ENCODE measurements at regions not wholly inside any gene's neighbourhood (a gene's known extent, or its start where the extent isn't known, plus 50 kb on each side); places are given as distances from the start of the nearest gene placed in this dataset.
"Not testable (repeated sequence)": the region's sequence is repeated elsewhere in the genome, so short reads cannot be mapped to it uniquely, and the experiment has no call there.

DNA sequence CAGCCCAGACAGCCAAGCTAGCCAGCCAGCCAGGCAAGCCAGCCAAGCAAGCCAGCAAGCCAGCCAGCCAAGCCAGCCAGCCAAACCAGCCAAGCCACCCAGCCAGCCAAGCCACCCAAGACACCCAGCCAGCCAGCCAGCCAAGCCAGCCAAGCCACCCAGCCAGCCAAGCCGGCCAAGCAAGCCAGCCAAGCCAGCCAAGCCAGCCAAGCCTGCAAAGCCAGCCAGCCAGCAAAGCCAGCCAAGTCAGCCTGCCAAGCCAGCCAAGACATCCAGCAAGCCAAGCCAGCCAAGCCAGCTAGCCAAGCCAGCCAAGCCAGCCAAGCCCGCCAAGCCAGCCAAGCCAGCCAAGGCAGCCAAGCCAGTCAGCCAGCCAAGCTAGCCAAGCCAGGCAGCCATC is 1606.2 kb downstream of the RPIA start:
- H3K36me3 ChIP-seq (ENCODE audit: control insufficient read depth, insufficient read depth, low read length); H3K27me3 ChIP-seq (ENCODE audit: control insufficient read depth, insufficient read depth, low read length); H3K9me3 ChIP-seq (ENCODE audit: control insufficient read depth, insufficient read depth, low read length); H3K4me1 ChIP-seq (ENCODE audit: control insufficient read depth, insufficient read depth, low read length); H3K9ac ChIP-seq (ENCODE audit: low read depth, low read length); H3K4me3 ChIP-seq (ENCODE audit: low read depth, low read length): not testable (repeated sequence)

- not testable (repeated sequence) for H3K36me3 ChIP-seq (ENCODE audit: control insufficient read depth, insufficient read depth, low read length); H3K27me3 ChIP-seq (ENCODE audit: control insufficient read depth, insufficient read depth, low read length); H3K9ac ChIP-seq (ENCODE audit: low read depth, low read length); H3K4me1 ChIP-seq (ENCODE audit: control insufficient read depth, insufficient read depth, low read length); H3K9me3 ChIP-seq (ENCODE audit: control insufficient read depth, insufficient read depth, low read length); H3K4me3 ChIP-seq (ENCODE audit: low read depth, low read length)
These were observed 1606.8 kb downstream of the RPIA start for GRCh38 chr2:90298126-90298755.

- H3K9ac ChIP-seq (ENCODE audit: low read depth, low read length); H3K4me1 ChIP-seq (ENCODE audit: control insufficient read depth, insufficient read depth, low read length); H3K9me3 ChIP-seq (ENCODE audit: control insufficient read depth, insufficient read depth, low read length); H3K36me3 ChIP-seq (ENCODE audit: control insufficient read depth, insufficient read depth, low read length); H3K27me3 ChIP-seq (ENCODE audit: control insufficient read depth, insufficient read depth, low read length); H3K4me3 ChIP-seq (ENCODE audit: low read depth, low read length): not testable (repeated sequence)
These were observed 1607.5 kb downstream of the RPIA start for GRCh38 chr2:90298983-90299382.

GRCh38 chr2:90322982-90323381 is 1631.5 kb downstream of the RPIA start:
- not testable (repeated sequence) for H3K9ac ChIP-seq (ENCODE audit: low read depth, low read length); H3K36me3 ChIP-seq (ENCODE audit: control insufficient read depth, insufficient read depth, low read length); H3K27me3 ChIP-seq (ENCODE audit: control insufficient read depth, insufficient read depth, low read length); H3K4me1 ChIP-seq (ENCODE audit: control insufficient read depth, insufficient read depth, low read length); H3K4me3 ChIP-seq (ENCODE audit: low read depth, low read length); H3K9me3 ChIP-seq (ENCODE audit: control insufficient read depth, insufficient read depth, low read length)

DNA sequence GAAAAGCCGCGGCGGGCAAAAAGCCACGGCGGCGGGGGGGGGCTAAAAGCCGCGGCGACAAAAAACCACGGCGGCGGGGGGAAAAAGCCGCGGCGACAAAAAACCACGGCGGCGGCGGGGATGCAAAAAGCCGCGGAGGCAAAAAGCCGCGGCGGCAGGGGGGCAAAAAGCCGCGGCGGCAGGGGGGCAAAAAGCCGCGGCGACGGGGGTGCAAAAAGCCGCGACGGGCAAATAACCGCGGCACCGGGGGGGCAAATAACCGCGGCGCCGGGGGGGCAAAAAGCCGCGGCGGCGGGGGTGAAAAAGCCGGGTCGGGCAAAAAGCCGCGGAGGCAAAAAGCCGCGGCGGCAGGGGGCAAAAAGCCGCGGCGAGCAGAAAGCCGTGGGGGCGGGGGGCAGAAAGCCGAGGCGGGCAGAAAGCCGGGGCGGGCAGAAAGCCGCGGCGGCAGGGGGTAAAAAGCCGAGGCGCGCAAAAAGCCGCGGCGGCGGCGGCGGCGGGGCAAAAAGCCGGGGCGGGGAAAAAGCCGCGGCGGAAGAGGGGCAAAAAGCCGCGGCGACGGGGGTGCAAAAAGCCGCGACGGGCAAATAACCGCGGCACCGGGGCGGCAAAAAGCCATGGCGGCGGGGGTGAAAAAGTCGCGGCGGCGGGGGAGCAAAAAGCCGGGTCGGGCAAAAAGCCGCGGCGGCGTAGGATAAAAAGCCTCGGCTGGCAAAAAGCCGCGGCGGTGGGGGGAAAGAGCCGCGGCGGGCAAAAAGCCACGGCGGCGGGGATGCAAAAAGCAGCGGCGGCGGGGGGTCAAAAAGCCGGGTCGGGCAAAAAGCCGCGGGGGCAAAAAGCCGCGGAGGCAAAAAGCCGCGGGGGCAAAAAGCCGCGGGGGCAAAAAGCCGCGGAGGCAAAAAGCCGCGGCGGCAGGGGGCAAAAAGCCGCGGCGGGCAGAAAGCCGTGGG is 1632.4 kb downstream of the RPIA start:
- not testable (repeated sequence) for H3K4me3 ChIP-seq (ENCODE audit: low read depth, low read length); H3K9ac ChIP-seq (ENCODE audit: low read depth, low read length); H3K4me1 ChIP-seq (ENCODE audit: control insufficient read depth, insufficient read depth, low read length); H3K9me3 ChIP-seq (ENCODE audit: control insufficient read depth, insufficient read depth, low read length); H3K27me3 ChIP-seq (ENCODE audit: control insufficient read depth, insufficient read depth, low read length); H3K36me3 ChIP-seq (ENCODE audit: control insufficient read depth, insufficient read depth, low read length)

DNA sequence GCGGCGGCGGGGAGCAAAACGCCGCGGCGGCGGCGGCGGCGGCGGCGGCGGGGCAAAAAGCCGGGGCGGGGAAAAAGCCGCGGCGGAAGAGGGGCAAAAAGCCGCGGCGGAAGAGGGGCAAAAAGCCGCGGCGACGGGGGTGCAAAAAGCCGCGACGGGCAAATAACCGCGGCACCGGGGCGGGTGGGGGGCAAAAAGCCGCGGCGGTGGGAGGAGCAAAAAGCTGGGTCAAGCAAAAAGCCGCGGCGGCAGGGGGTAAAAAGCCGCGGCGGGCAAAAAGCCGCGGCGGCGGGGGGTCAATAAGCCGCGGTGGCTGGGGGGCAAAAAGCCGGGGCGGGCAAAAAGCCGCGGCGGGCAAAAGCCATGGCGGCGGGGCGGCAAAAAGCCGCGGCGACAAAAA is 1633.2 kb downstream of the RPIA start:
- H3K27me3 ChIP-seq (ENCODE audit: control insufficient read depth, insufficient read depth, low read length); H3K4me3 ChIP-seq (ENCODE audit: low read depth, low read length); H3K36me3 ChIP-seq (ENCODE audit: control insufficient read depth, insufficient read depth, low read length); H3K9me3 ChIP-seq (ENCODE audit: control insufficient read depth, insufficient read depth, low read length); H3K4me1 ChIP-seq (ENCODE audit: control insufficient read depth, insufficient read depth, low read length); H3K9ac ChIP-seq (ENCODE audit: low read depth, low read length): not testable (repeated sequence)

DNA sequence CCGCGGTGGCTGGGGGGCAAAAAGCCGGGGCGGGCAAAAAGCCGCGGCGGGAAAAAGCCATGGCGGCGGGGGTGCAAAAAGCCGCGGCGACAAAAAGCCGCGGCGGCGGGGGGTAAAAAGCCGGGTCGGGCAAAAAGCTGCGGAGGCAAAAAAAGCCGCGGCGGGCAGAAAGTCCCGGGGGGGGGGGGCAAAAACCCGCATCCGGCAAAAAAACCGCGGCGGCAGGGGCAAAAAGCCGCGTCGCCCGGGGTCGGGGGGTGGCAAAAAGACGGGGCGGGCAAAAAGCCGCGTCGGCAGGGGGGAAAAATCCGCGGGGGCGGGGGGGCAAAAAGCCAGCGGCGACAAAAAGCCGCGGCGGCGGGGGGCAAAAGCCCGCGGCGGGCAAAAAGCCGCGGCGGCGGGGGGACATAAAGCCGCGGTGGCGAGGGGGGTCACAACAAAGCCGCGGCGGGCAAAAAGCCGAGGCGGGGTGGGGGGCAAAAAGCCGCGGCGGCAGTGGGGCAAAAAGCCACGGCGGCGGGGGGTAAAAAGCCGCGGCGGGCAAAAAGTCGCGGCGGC is 1634.4 kb downstream of the RPIA start:
- not testable (repeated sequence) for H3K9me3 ChIP-seq (ENCODE audit: control insufficient read depth, insufficient read depth, low read length); H3K9ac ChIP-seq (ENCODE audit: low read depth, low read length); H3K4me1 ChIP-seq (ENCODE audit: control insufficient read depth, insufficient read depth, low read length); H3K27me3 ChIP-seq (ENCODE audit: control insufficient read depth, insufficient read depth, low read length); H3K36me3 ChIP-seq (ENCODE audit: control insufficient read depth, insufficient read depth, low read length); H3K4me3 ChIP-seq (ENCODE audit: low read depth, low read length)

GRCh38 chr2:90355546-90355945 is 1664.1 kb downstream of the RPIA start:
- not testable (repeated sequence) for H3K4me1 ChIP-seq (ENCODE audit: control insufficient read depth, insufficient read depth, low read length); H3K9ac ChIP-seq (ENCODE audit: low read depth, low read length); H3K36me3 ChIP-seq (ENCODE audit: control insufficient read depth, insufficient read depth, low read length); H3K27me3 ChIP-seq (ENCODE audit: control insufficient read depth, insufficient read depth, low read length); H3K4me3 ChIP-seq (ENCODE audit: low read depth, low read length); H3K9me3 ChIP-seq (ENCODE audit: control insufficient read depth, insufficient read depth, low read length)

DNA sequence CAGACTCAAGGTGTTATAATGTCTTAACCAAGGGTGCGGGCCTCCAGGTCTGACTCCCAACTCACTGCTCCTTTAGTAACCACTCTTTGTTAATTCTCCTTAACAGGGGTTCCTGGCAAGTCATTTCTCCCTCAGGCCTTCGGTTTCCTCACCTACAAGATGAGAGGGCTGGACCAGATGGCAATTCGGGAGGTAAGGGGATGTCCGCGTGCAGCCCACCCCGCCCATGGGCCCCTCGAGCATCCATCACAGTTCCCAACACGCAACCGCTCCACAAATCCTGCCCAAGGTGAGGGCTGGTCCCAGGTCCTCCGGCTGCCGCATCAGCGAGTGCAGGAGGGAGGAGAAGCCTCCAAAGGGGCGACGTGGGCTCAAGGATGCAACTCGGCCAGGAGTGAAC is 1667.9 kb downstream of the RPIA start:
- not testable (repeated sequence) for H3K4me1 ChIP-seq (ENCODE audit: control insufficient read depth, insufficient read depth, low read length); H3K9me3 ChIP-seq (ENCODE audit: control insufficient read depth, insufficient read depth, low read length); H3K4me3 ChIP-seq (ENCODE audit: low read depth, low read length); H3K27me3 ChIP-seq (ENCODE audit: control insufficient read depth, insufficient read depth, low read length); H3K9ac ChIP-seq (ENCODE audit: low read depth, low read length); H3K36me3 ChIP-seq (ENCODE audit: control insufficient read depth, insufficient read depth, low read length)

DNA sequence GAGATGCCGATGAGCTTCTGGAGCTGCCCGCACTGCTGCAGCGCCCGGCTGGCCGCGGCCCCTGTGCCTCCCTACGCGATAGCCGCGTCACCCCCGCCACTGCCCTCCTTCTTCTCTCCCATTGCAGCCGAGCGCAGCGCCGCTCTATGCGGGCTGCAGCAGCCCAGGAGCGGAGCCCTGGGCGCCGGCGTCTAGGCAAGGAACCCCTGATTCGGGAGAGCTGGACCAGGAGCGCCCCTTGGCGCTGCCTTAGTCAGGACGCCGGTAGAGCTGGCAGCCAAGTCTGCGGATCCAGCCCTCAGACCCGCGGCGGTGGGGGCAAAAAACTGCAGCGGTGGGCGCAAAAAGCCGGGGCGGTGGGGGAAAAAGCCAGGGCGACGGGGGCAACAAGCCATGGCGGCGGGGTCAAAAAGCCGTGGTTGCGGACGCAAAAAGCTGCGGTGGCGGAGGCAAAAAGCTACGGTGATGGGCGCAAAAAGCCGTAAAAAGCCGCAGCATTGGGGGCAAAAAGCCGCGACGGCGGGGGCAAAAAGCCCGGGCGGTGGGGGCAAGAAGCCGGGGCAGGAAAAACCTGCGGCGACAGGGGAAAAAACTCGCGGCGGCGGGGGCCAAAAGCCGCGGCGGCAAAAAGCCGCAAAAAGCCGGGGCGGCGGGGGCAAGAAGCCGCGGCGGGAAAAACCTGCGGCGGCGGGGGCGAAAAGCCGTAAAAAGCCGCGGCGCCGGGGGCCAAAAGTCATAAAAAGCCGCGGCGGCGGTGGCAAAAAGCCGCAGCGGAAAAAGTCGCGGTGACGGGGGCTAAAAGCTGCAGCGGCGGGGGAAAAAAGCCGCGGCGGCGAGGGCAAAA is 1668.6 kb downstream of the RPIA start:
- H3K9ac ChIP-seq (ENCODE audit: low read depth, low read length); H3K9me3 ChIP-seq (ENCODE audit: control insufficient read depth, insufficient read depth, low read length); H3K4me3 ChIP-seq (ENCODE audit: low read depth, low read length); H3K4me1 ChIP-seq (ENCODE audit: control insufficient read depth, insufficient read depth, low read length); H3K36me3 ChIP-seq (ENCODE audit: control insufficient read depth, insufficient read depth, low read length); H3K27me3 ChIP-seq (ENCODE audit: control insufficient read depth, insufficient read depth, low read length): not testable (repeated sequence)

DNA sequence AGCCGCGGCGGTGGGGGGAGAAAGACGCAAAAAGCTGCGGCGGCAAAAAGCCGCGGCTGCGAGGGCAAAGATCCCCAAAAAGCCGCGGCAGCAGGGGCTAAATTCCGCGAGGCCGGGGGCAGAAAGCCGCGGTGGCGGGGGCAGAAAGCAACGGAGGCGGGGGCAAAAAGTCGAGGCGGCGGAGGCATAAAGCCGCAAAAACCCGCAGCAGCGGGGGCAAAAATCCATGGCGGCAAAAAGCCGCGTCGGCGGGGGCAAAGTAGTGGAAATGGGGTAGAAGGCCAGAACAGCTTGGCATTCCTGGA is 1669.2 kb downstream of the RPIA start:
- H3K27me3 ChIP-seq (ENCODE audit: control insufficient read depth, insufficient read depth, low read length); H3K4me1 ChIP-seq (ENCODE audit: control insufficient read depth, insufficient read depth, low read length); H3K36me3 ChIP-seq (ENCODE audit: control insufficient read depth, insufficient read depth, low read length); H3K4me3 ChIP-seq (ENCODE audit: low read depth, low read length); H3K9me3 ChIP-seq (ENCODE audit: control insufficient read depth, insufficient read depth, low read length); H3K9ac ChIP-seq (ENCODE audit: low read depth, low read length): not testable (repeated sequence)

Data from iPS-15b (cell line).